HEK293T (cell line): ENCODE measurements at regions not wholly inside any gene's neighbourhood (a gene's known extent, or its start where the extent isn't known, plus 50 kb on each side); places are given as distances from the start of the nearest gene placed in this dataset.

Experiments
- CTCF ChIA-PET: fragments of 350-600 bp; formaldehyde crosslinking; extraction: SDS; loops from one replicate; lab custom pipeline; 2021; ENCODE audit warnings: antibody characterized with exemption, inconsistent platforms; lab: Yijun Ruan, JAX
- POLR2A ChIA-PET: fragments of 350-600 bp; formaldehyde crosslinking; extraction: SDS; loops from one replicate; lab custom pipeline; 2020; ENCODE audit warnings: antibody characterized with exemption, inconsistent platforms; lab: Yijun Ruan, JAX
- DNase-seq: peaks from one replicate; pipeline ENCODE4 v3.0.0; 2012; ENCODE audit warnings: mixed read lengths; ENCODE audit errors: extremely low spot score
- ARNT ChIP-seq: fragments of 450-650 bp; IDR thresholded peaks from 2 replicates; pipeline ENCODE4 v1.6.1; 2017; ENCODE audit warnings: mild to moderate bottlenecking
- BHLHE40 ChIP-seq: fragments of 450-650 bp; IDR thresholded peaks from 2 replicates; pipeline ENCODE4 v1.6.1; 2016; ENCODE audit warnings: mild to moderate bottlenecking, moderate library complexity, borderline replicate concordance
- CTBP1 ChIP-seq: fragments of 450-650 bp; IDR thresholded peaks from 2 replicates; pipeline ENCODE4 v1.6.1; 2016; ENCODE audit warnings: borderline replicate concordance
- ELF4 ChIP-seq: fragments of 450-650 bp; IDR thresholded peaks from 2 replicates; pipeline ENCODE4 v1.6.1; 2017; ENCODE audit warnings: antibody characterized with exemption
- FOXA1 ChIP-seq: fragments of 450-650 bp; IDR thresholded peaks from 2 replicates; pipeline ENCODE4 v1.6.1; 2016; ENCODE audit warnings: mild to moderate bottlenecking
- FOXK2 ChIP-seq: fragments of 450-650 bp; IDR thresholded peaks from 2 replicates; pipeline ENCODE4 v1.6.1; 2016; ENCODE audit warnings: mild to moderate bottlenecking
- FOXM1 ChIP-seq: fragments of 450-650 bp; IDR thresholded peaks from 2 replicates; pipeline ENCODE4 v1.6.1; 2017; ENCODE audit warnings: mild to moderate bottlenecking, borderline replicate concordance
- HDGF ChIP-seq: fragments of 450-650 bp; IDR thresholded peaks from 2 replicates; pipeline ENCODE4 v1.6.1; 2017; ENCODE audit warnings: antibody characterized with exemption, borderline replicate concordance
- L3MBTL2 ChIP-seq: fragments of 450-650 bp; conservative IDR thresholded peaks from 2 replicates; pipeline ENCODE4 v1.6.1; 2016; ENCODE audit warnings: mild to moderate bottlenecking
- LEF1 ChIP-seq: fragments of 450-650 bp; IDR thresholded peaks from 2 replicates; pipeline ENCODE4 v1.6.1; 2017; ENCODE audit warnings: mild to moderate bottlenecking, borderline replicate concordance
- NFRKB ChIP-seq: fragments of 450-650 bp; IDR thresholded peaks from 2 replicates; pipeline ENCODE4 v1.6.1; 2016; ENCODE audit warnings: mild to moderate bottlenecking, moderate library complexity
- SP1 ChIP-seq: fragments of 450-650 bp; IDR thresholded peaks from 2 replicates; pipeline ENCODE4 v1.6.1; 2017
- SUZ12 ChIP-seq: fragments of 450-650 bp; IDR thresholded peaks from 2 replicates; pipeline ENCODE4 v1.6.1; 2016; ENCODE audit warnings: mild to moderate bottlenecking
- TARDBP ChIP-seq: fragments of 450-650 bp; IDR thresholded peaks from 2 replicates; pipeline ENCODE4 v1.6.1; 2016
- ZNF384 ChIP-seq: fragments of 450-650 bp; IDR thresholded peaks from 2 replicates; pipeline ENCODE4 v1.6.1; 2016
- TF ChIP-seq, protein P1 (sequence below): fragments of 450-650 bp; IDR thresholded peaks from 2 replicates; pipeline ENCODE4 v1.6.1; 2016

- TF ChIP-seq BHLHE40 (no peak), FOXK2 (no peak), LEF1 (no peak), FOXM1 (no peak), FOXA1 (no peak), CTBP1 (no peak), ELF4 (no peak)
- DNase-seq: no peak
- POLR2A ChIA-PET: no interaction called here
- CTCF ChIA-PET: no interaction called here
Observed at GRCh38 chr3:31408720-31409119, 124.0 kb upstream of the STT3B start.

GRCh38 chr3:31409389-31409788, 123.3 kb upstream of the STT3B start:
- POLR2A ChIA-PET: no interaction called here
- DNase-seq: no peak

GRCh38 chr3:31409866-31410265, 122.9 kb upstream of the STT3B start:
- CTCF ChIA-PET: no interaction called here
- DNase-seq: no peak
- TF ChIP-seq FOXM1: no peak
- no peak for TF ChIP-seq LEF1
- TF ChIP-seq L3MBTL2: no peak
- no peak for TF ChIP-seq NFRKB
- TF ChIP-seq CTBP1: no peak
- TF ChIP-seq ELF4: no peak
- no peak for TF ChIP-seq ARNT
- TF ChIP-seq SP1: no peak
- TF ChIP-seq, protein P1, sequence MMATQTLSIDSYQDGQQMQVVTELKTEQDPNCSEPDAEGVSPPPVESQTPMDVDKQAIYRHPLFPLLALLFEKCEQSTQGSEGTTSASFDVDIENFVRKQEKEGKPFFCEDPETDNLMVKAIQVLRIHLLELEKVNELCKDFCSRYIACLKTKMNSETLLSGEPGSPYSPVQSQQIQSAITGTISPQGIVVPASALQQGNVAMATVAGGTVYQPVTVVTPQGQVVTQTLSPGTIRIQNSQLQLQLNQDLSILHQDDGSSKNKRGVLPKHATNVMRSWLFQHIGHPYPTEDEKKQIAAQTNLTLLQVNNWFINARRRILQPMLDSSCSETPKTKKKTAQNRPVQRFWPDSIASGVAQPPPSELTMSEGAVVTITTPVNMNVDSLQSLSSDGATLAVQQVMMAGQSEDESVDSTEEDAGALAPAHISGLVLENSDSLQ: no peak
- no peak for TF ChIP-seq TARDBP
- no peak for TF ChIP-seq ZNF384
- no peak for TF ChIP-seq HDGF
- no peak for TF ChIP-seq BHLHE40
- TF ChIP-seq FOXA1: no peak
- POLR2A ChIA-PET: no interaction called here

More at GRCh38 chr3:31409389-31409788, 123.3 kb upstream of the STT3B start:
- CTCF ChIA-PET: no interaction called here
- TF ChIP-seq ELF4 (no peak), BHLHE40 (no peak), SUZ12 (no peak), LEF1 (no peak), FOXM1 (no peak), FOXK2 (no peak), ZNF384 (no peak), HDGF (no peak), TARDBP (no peak), FOXA1 (no peak), CTBP1 (no peak), L3MBTL2 (no peak), SP1 (no peak), NFRKB (no peak), ARNT (no peak)
- TF ChIP-seq, protein P1: no peak

DNA sequence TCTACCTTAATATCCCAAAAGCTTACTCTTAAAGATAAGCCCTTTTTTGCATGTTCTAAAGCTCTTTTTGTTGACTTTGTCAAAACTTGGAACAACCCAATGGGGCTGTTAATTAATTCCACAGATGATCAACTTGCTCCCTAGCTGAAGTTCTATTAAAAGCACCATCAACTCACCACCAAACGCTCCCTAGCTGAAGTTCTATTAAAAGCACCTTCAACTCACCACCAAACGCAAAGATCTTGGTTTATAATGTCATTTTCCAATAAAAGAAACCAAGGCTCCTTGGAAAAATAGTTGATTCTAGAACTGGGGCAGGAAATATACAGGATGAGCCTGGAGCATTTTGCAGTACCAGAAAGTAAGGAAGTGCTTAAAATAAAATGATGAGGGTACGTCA, 122.3 kb upstream of the STT3B start:
- POLR2A ChIA-PET: no interaction called here
- CTCF ChIA-PET: interaction anchor here (0.7 kb wide), 1 partner anchor 38 kb away, joined by 3 read pairs; no protein-coding TSS in a partner anchor

GRCh38 chr3:31412832-31413231, 119.9 kb upstream of the STT3B start:
- CTCF ChIA-PET: no interaction called here
- TF ChIP-seq FOXA1 (no peak), TARDBP (no peak), FOXM1 (no peak), SUZ12 (no peak), SP1 (no peak)
- TF ChIP-seq, protein P1: no peak
- POLR2A ChIA-PET: no interaction called here
- DNase-seq: no peak

More for the DNA sequence above, 122.3 kb upstream of the STT3B start:
- no peak for DNase-seq
- TF ChIP-seq FOXA1 (no peak), ELF4 (no peak), LEF1 (no peak), SP1 (no peak), ZNF384 (no peak), FOXK2 (no peak), CTBP1 (no peak), TARDBP (no peak), HDGF (no peak), ARNT (no peak), NFRKB (no peak), FOXM1 (no peak), BHLHE40 (no peak), SUZ12 (no peak)
- TF ChIP-seq, protein P1: no peak

- CTCF ChIA-PET: no interaction called here
- DNase-seq: no peak
- POLR2A ChIA-PET: no interaction called here
- no peak for TF ChIP-seq LEF1
Observed at GRCh38 chr3:31413515-31413914, 119.2 kb upstream of the STT3B start.
